ENCODE measurements at regions not wholly inside any gene's neighbourhood (a gene's known extent, or its start where the extent isn't known, plus 50 kb on each side); places are given as distances from the start of the nearest gene placed in this dataset.

DNA sequence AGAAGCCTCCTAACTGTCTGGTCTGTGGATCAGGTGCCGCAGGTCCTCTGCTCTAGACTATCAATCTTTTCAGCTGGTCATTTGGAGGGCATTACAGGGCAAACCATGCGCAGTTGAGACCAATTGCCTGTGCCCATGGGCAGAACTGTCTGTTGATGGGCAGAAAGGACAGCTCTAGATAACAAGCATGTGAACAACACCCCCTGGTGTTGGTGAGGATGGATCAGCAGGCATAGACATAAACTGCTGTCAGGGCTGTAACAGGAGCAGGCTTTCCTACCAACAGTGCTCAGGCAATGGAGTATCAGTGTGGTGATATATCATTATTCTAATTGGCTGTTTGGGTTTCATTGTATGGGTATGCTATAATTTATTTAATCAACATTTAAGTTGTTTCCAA lies 104.7 kb upstream of the KL start:
- peak in 1 of 2 donors; percentile 71 for ATAC-seq

DNA sequence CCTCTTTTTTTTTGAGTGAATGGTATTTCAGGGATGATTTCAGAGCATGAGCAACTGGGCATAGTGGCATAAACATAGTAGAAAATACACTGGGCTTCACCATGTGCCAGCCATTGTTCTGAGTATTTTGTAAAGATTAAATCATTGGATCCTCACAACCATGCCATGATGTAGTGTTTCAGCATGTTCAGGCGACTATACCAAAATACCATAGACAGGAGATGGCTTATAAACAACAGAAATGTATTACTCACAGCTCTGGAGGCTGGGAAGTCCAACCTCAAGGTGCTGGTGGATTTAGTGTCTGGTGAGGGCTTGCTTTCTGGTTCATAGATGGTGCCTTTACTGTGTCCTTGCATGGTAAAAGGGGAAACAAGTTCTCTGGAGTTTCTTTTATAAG lies 101.5 kb upstream of the KL start:
- ATAC-seq, result no peak

DNA sequence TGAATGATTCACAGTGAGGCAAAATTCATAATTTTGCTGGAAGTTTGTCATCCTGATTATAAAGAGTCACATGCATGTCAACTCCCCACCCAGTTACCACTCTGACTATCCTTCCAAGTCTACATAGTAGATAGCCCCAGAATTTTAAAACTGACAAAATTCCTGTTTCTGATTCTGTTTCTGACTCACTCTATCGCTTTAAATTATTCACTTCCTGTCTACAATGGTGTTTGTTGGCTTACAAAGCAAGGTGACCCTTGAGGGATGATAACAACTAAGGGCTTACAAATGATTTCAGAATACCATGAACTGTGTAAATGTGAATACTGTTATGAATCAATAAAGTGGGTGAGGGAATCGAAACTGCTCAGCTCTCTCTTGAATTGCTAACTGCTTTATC lies 98.7 kb upstream of the KL start:
- ATAC-seq, result peak; percentile 83 to 85

DNA sequence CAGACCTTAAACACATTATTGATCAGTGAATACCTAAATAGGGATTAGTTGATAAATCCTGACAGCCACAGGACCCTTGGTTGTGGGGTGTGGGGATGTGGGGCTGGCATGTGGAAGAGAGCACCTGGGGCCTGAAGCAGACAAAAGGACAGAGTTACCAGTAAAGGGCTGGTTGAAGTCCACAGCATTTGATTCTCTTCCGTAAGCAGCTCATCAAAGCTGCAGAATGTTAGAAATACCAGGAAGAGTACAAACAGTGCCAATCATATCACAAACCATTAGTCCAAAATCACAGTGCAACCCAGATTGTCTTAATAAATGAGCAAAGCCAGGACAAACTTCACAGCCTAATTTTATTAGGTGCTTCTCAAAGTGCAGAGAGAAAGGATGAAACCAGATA lies 92.5 kb upstream of the KL start:
- ATAC-seq, result no peak

DNA sequence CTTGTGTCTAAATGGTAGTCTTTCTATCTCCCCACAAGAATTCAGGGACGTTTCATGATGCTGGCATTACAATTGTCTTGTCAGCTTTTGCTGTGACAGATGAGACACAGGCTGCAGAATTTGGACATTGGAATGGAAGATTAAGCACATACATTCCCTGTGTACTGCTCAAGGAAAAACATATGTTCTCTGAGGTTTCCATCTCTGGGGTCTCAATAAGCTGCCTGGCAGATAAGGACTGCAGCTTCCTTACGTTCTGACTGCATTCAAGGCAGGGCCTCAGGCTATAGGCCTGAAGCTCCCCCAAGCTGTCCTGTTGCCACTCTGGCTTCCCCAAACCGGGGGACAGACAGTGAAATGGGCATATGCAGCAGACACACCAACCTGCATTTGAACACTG lies 91.3 kb upstream of the KL start:
- no peak for ATAC-seq

DNA sequence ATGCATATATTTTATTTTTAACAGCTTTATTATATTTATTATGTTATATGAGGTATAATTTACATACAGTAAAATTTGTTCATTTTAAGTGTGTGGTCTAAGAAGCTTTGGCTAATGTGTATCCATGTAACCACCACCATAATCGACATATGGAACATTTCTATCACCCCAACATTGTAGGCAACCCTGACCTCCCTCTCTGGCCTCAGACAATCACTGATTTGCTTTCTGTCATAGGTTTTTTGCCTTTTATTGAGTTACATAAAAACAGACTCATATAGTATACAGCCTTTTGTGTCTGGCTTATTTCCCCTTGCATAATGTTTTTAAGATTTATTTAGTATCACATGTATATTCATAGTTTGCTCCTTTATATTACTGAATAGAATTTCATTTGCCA lies 90.7 kb upstream of the KL start:
- ATAC-seq, result no peak

DNA sequence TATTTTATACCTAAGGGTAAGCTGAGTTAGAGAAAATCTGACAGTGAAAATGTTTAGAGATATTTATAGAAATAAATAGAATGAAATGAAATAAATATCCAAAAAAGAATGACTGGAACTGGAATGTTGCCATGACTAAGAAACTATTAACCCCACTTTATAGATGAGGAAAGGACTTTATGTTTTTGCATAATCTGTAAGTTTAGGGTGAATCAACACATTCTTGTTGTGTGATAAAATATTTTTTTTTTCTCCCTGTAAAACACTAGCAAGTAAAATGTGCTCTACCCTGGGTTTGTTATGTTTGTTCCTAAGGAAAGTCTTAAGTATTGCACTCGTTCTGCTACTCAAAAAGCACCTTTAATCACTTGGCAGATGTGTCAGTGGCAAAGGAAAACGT lies 83.8 kb upstream of the KL start:
- ATAC-seq, result no peak

DNA sequence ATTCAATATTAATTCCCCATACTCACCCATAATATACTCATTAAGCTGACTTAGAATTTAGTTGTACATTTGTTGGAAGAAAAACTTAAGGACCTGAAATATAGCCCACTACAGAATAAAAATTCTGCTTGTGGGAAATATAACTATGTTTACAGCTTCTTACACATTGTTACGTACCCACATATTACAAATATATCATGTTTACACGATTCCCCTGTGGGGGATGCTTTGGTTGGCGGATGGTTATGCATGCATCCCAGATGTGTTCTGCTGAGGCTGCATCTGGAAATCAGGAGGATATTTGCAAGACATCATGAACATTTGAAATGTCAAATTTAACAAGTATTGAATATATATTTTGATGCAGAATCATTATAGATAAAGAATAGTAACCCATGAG lies 79.5 kb upstream of the KL start:
- ATAC-seq, result no peak

DNA sequence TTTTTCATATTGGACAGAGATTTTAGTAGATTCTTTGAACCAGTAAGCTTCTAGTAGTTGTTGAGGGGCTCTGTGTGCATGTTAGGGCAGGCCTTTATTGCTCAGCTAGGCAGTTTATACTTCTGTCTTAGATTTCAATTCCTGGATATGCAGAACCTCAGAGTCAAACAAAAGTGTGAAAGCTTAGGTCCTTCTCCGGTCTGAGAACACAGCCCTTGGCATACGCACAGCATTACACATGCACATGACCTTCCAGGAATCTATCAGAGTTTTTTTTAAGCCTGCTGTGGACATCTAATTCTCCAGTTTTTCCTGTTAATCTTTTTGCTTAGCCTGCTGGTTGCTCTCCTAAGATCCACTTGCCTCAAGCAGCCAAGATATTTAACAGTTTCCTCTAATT lies 77.9 kb upstream of the KL start:
- no peak for ATAC-seq

DNA sequence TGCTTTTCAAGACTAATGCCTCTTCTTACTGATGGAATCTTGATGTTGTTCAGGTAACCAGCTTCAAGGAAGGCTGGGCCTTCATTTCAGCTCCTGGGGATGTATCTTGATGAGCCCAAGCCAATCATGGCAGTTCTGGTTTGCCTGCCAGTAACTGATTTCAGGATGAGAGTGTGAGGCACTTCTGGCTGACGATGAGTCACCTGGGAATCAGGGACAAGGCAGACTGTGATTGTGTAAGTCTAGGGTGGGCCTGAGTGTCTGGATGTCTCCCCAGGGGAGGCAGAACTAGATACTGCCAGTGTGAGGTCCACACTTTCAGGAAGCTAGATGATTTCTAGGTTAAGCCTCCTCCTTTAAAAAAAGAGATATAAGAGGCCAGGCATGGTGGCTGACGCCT lies 77.3 kb upstream of the KL start:
- no peak for ATAC-seq

DNA sequence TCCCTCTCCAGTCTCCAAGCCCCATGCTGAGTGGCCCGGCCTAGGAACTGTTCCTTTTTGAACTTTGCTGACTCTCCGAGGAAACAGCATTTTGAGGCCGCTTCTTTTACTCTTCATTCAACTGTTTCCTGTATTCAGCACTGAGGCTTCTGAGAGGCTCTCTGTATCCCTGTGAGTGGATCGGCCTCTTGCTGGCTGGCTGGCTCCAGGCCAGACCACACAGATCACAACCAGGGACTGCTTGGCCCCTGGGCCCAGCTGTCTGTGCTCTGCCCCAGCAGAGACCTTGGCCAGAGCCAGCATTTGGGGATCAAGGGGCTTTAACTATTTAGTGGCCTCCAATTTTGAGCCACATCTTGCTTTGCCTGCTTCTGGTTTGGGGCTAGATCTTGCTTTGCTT lies 75.6 kb upstream of the KL start:
- ATAC-seq, result no peak

DNA sequence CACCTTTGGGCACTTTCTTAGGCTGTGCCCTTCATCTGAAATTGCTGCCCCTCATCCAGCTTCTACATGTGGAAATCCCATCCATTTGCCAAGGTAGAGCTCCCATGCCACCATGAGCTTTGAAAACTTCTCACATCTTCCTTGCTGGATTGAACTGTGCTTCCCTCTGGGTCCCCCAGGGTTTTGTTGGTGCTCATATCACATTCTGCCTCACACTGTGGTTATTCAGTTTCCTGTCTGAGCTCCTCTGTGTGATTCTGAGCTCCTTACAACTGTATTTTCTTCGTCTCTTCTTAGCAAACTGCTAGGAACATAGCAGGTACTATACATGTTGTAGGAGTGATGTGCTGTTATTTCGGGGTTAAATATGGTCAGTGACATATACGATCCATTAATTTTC lies 74.9 kb upstream of the KL start:
- no peak for ATAC-seq

DNA sequence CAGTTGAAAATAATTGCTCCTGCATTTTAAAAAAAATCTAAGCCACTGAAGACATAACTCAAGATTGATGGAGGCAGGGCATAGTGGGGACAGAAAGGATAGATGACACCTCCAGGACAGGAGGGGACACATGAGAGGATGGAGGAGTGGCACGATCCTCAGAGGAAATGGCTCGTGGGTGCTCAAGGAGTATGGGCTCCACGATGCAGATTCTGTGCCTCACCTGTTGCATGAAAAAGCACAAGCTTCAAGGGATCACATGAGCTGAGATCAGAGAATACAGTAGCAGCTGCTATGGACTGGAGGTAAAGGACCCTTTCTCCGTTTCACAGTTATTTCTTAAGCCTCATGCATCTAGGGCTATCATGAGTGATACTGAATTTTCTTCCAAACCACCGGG lies 69.7 kb upstream of the KL start:
- ATAC-seq, result no peak

DNA sequence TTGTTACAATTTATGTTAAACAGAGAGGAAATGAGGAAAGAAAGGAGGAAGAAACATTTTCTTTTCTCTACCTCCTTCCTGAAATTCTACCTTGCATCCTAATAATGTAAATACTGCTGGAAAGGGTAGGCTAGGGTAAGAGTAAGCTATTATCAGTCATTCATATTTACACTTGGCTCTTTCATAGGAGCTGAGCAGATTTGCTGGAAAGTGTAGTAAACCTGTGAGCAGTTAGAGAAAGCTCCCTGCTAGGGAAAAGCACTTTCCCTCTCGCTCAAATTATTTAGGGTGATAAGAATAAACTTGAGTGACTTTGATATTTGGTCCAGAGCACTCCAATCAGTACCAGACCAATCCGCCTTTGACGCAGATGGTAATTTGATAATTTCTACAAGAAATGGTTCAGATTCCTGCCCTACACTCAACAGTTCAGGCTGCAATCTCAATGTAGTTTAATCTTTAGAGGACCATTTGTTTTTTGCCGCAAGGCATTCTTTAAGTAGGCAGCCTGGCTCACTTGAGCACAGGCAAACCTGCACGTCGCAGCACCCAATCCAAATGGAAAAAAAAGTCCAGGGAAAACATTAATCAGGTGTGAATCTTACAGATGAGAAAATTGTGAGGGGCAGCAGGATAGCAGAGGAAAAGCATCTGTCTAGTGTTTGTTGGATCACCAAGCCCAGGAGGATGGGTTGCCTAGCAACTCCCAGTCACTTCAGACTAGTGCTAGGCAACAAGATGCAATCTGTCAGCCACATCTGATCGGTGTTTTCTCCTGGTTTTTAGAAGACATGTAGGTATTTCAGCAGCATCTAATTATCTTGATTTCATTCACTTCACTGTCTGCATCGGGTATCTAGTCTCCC lies 68.6 kb upstream of the KL start:
- no peak for ATAC-seq

DNA sequence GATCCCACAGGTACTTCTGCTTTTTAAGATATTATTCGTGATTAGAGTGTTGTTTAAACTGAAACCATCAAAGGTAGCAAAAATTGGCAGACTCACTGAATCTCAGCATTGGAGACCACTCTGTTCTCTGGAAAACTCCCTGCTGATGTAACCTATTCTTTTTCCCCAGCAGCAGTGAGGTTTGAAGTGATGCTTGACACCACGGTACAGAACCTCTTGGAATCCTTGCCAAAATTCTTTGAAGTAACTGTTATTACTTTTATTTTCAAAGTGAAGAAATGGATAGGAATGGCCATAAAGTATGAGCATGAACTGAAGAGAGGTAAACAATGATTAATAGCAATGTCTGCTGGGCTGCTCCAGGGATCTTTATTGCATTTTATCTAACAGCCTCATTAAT lies 66.4 kb upstream of the KL start:
- no peak for ATAC-seq

DNA sequence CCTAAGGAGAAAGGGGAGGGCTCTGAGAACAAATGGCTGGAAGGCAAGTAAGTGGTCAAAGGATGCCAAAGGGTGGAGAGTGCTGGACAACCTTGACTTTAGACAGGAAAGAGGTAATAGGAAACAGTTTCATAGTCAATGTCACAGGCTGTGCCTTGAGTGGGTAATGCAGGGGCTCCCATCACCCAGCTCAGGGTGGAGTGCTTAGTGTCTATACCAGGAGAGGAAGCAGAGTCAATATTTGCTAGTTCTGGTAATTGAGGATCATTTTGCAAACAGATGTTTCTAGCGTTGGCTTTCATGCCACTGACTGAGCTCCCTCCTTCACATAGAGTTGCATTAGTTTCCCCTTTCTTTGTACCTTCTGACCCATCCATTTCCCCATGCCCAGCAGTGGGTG lies 64.6 kb upstream of the KL start:
- no peak for ATAC-seq

DNA sequence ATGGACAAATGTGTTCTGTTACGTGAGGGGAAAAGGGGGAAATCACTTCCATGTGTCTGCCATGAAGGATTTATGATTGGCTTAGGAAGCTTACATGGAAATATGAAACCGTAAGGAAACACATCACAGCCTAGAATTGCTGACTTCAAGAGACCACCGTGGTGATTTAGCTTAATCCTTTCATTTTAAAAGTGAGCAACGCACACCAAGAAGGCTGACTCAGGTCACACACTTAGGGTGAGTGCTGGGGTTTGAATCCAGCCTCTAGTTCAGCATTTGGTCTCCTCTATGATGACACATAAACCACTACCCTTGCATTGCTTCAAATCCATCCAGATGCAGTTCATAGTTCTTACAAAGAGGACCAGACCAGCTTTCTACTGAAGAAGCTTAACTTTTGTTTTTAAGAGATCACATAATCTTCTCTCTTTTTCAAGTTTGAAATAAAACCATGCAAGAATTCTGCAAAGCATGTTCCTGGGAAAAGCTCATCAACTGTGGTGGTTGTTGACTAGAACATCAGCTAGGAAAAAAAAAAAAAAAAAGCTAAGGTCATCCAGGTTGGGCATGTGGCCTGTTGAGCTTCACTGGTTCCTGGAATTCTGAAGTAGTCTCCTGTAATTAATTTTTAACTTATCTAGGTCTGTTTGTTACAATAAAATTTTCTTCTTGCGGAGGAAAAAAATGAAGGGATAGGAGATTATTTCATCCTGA lies 60.2 kb upstream of the KL start:
- no peak for ATAC-seq

DNA sequence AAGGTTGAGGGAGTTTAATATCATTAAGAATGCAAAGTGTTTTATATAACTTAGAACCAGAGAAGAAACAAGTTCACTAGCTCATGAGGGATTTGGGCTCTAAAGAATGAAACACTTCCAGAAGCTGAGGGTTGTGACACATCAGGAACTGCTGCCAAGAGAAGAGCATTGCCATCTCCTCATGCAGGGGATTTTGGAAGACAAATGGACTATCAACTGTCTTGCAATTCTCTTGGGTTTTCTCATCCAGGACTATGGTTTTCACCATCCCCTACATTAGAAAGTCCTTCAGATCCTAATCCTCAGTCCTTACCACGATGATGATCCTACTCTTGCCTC lies 59.7 kb upstream of the KL start:
- no peak for ATAC-seq

DNA sequence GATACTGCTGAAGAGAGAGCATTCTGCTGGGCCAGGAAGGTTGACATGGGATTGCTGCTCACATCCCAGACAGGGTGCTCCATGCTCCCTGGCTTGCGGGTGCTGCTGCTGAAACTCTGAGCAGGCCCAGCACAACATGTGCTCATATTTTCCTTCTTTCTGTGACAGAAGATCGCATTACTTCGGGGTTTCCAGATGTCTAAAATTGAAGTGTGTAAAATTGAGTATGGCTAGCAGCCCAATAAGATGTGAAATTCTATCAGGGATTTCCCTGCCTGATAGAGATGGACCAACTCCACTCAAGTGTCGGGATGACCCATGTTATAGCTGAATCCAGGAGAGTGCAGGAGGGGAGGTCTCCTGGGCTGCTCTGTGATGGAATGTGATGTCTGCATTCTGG lies 55.6 kb upstream of the KL start:
- ATAC-seq, result no peak

DNA sequence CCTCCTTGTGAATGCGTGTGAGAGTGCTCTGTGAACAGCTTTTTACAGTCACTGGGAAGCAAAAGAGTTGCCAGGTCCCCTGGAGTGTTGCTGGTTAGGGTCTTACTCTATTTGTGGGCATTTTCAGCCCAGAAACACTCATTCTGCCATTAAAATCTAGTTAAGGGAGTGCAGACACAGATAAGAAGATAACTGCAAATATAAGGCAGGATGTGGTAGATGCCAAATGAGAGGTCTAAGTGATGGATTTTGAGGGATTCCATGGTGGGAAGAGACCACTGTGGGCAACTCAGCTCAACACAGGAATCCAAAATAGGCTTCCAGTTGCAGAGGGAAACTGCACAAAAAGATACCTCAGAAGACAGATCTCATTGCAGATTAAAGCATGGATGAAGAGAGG lies 54.5 kb upstream of the KL start:
- no peak for ATAC-seq

DNA sequence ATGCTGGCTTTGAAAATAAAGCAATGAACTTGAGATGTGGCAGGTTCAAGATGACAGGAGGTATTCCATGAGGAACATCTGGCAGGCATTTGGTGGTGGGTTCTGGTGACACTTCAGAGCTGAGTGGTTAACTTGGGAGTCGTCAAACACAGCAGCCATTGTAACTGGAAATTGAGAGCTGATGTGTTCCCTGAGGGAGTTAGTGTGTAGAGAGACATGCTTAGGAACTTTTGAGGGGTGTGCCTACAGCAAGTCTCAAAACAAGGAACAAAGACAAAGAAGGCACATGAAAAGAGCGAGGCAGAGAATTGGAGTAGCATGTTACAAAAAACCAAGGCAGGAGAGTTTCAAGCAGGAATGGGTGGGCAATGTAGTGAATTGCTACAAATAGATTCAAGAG lies 53.9 kb upstream of the KL start:
- ATAC-seq, result no peak

DNA sequence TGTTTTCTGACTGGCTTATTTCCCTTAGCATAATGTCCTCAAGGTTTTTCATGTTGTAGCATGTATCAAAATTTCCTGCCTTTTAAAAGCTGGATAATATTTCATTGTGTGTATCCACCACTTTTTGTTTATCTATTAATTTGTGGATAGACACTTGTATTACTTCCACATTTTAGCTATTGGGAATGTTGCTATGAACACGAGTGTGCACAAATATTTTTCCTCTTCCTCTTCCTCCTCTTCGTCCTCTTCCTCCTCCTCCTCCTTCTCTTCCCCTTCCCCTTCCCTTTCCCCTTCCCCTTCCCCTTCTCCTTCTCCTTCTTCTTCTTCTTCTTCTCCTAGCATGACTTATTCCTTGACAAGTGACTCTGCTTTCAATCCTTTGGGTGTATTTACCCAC lies 51.2 kb upstream of the KL start:
- no peak for ATAC-seq
